T-helper 17 cell (primary cell): ENCODE measurements at regions not wholly inside any gene's neighbourhood (a gene's known extent, or its start where the extent isn't known, plus 50 kb on each side); places are given as distances from the start of the nearest gene placed in this dataset.

Experiments
- ATAC-seq: fragments of 150-1000 bp; cut with Tn5 transposase; 2 replicates; pipeline ENCODE4 v1.10.0; 2021; ENCODE audit warnings: mild to moderate bottlenecking, moderate library complexity
- DNase-seq, 3 donors: peaks; one replicate each; pipeline versions ENCODE4 v3.0.0 to v3.0.0-alpha.2; 2020 to 2021
- H3K9me3 ChIP-seq: one replicate; pipeline ENCODE4 v1.7.0; 2013; ENCODE audit warnings: low read length, mild to moderate bottlenecking; ENCODE audit not compliant: control insufficient read depth, poor library complexity, severe bottlenecking
- H3K27ac Mint-ChIP-seq: one replicate; pipeline ENCODE4 v1.8.0; 2022; ENCODE audit warnings: mild to moderate bottlenecking, moderate library complexity, mixed read lengths
- H3K27me3 Mint-ChIP-seq: one replicate; pipeline ENCODE4 v1.8.0; 2022; ENCODE audit warnings: mixed read lengths
- H3K36me3 Mint-ChIP-seq: one replicate; pipeline ENCODE4 v1.8.0; 2022; ENCODE audit warnings: low read depth, mixed read lengths
- H3K4me1 Mint-ChIP-seq: one replicate; pipeline ENCODE4 v1.8.0; 2022; ENCODE audit warnings: mild to moderate bottlenecking, mixed read lengths
- H3K4me3 Mint-ChIP-seq: one replicate; pipeline ENCODE4 v1.8.0; 2022; ENCODE audit warnings: mild to moderate bottlenecking, moderate library complexity, mixed read lengths

- no peaks in the 10 kb centered on the region for H3K27me3 Mint-ChIP-seq
- no peak for DNase-seq
- H3K36me3 Mint-ChIP-seq = no peaks in the 10 kb centered on the region
- H3K9me3 ChIP-seq = peaks cover 2% of the 10 kb centered on the region
- ATAC-seq = no peak
- no peaks in the 10 kb centered on the region for H3K4me1 Mint-ChIP-seq
- H3K27ac Mint-ChIP-seq = no peak overlapping the region
- no peak overlapping the region for H3K4me3 Mint-ChIP-seq
Observed at GRCh38 chr2:107633580-107634147, 193.0 kb upstream of the RGPD4 start.

GRCh38 chr2:107634172-107634571 is 192.5 kb upstream of the RGPD4 start:
- no peak for ATAC-seq
- Mint-ChIP-seq H3K4me1 (no peaks in the 10 kb centered on the region), H3K36me3 (no peaks in the 10 kb centered on the region), H3K27me3 (no peaks in the 10 kb centered on the region), H3K27ac (no peak overlapping the region), H3K4me3 (no peak overlapping the region)
- no peak for DNase-seq
- H3K9me3 ChIP-seq = no peaks in the 10 kb centered on the region

- H3K9me3 ChIP-seq = no peaks in the 10 kb centered on the region
- Mint-ChIP-seq H3K4me1 (no peaks in the 10 kb centered on the region), H3K36me3 (no peaks in the 10 kb centered on the region), H3K27ac (no peak overlapping the region), H3K27me3 (no peaks in the 10 kb centered on the region), H3K4me3 (no peak overlapping the region)
- no peak for ATAC-seq
- DNase-seq = no peak
Observed at GRCh38 chr2:107635883-107636282, 190.8 kb upstream of the RGPD4 start.

GRCh38 chr2:107645586-107645985 is 181.1 kb upstream of the RGPD4 start:
- H3K27ac Mint-ChIP-seq = no peak overlapping the region
- DNase-seq = no peak
- no peaks in the 10 kb centered on the region for H3K27me3 Mint-ChIP-seq
- H3K4me3 Mint-ChIP-seq = no peak overlapping the region
- H3K36me3 Mint-ChIP-seq = no peaks in the 10 kb centered on the region
- no peak for ATAC-seq
- H3K9me3 ChIP-seq = peaks cover 2% of the 10 kb centered on the region
- no peaks in the 10 kb centered on the region for H3K4me1 Mint-ChIP-seq

DNA sequence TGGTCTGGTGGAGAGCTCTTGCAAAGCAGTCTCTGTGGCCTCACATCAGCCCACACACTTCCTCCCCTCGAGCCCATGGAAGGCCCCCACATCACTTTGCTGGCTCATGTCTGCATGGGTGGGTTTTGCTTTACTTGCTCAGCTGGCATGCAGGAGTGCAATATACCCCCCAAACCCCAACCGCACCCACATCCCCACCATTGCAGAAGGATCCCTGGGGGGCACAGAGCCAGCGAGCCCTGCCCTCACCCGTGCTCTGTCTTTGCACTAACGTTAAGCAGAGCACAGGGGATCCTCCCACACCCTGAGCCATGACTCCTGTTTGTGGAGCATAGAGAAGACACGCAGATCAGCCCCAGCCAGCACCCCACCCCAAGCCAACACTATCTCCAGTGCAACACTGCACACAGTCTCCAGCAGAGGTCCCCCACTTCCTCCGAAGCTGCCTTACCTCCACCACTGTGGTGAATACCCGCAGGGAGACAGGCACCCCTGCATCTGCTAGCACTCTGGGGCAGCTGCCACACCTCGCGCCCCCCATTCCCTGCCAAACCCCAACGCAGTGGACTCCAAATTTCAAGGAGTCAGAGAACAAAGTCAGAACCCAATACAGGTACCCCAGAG is 177.8 kb upstream of the RGPD4 start:
- Mint-ChIP-seq H3K4me3 (no peak overlapping the region), H3K27me3 (no peaks in the 10 kb centered on the region), H3K36me3 (no peaks in the 10 kb centered on the region), H3K27ac (no peak overlapping the region), H3K4me1 (no peaks in the 10 kb centered on the region)
- DNase-seq (no peak), ATAC-seq (no peak)
- H3K9me3 ChIP-seq = no peaks in the 10 kb centered on the region

DNA sequence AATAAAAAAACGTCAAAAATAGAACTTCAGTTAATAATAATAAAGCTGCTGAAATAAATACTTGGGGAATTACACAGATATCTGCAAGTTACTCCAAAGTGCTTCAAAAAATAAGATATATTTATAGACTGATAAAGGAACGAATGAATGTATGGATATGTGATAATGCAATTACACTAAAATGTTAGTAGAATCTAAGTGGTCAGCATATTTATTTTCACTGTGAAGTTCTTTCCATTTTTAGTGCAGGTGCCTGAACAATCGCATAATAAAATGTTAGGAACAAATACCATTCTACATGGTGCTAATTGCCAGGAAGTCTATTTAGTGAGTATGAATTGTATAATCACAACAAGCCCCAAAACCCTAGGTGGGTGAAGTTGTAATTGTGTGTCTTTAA is 169.6 kb upstream of the RGPD4 start:
- no peaks in the 10 kb centered on the region for H3K36me3 Mint-ChIP-seq
- no peaks in the 10 kb centered on the region for H3K9me3 ChIP-seq
- ATAC-seq (no peak), DNase-seq (no peak)
- H3K4me1 Mint-ChIP-seq = no peaks in the 10 kb centered on the region
- H3K27me3 Mint-ChIP-seq = no peaks in the 10 kb centered on the region
- H3K27ac Mint-ChIP-seq = no peak overlapping the region
- no peak overlapping the region for H3K4me3 Mint-ChIP-seq

DNA sequence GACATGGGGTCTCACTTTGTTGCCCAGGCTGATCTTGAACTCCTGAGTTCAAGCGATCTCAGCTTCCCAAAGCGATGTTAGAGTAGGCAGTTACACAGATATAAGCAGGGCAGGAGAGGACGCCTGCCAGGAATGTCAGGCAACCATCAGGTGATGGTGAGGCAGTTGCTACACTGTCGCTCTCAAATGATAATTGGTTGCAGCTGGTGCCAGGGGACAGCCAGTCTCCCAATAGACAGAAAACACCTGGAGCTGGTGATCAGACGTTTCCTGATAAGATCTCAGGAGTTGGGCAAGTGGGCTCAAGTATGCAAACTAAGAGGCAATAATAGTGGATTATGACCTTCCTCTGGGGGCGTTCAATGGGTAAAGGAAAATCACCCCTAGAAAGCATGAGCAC is 163.1 kb upstream of the RGPD4 start:
- Mint-ChIP-seq H3K27me3 (no peaks in the 10 kb centered on the region), H3K4me3 (no peak overlapping the region), H3K4me1 (no peaks in the 10 kb centered on the region), H3K27ac (no peak overlapping the region), H3K36me3 (no peaks in the 10 kb centered on the region)
- no peak for ATAC-seq
- H3K9me3 ChIP-seq = no peaks in the 10 kb centered on the region
- no peak for DNase-seq

GRCh38 chr2:107669335-107669734 is 157.4 kb upstream of the RGPD4 start:
- ATAC-seq = no peak
- no peaks in the 10 kb centered on the region for H3K9me3 ChIP-seq
- H3K27me3 Mint-ChIP-seq = no peaks in the 10 kb centered on the region
- H3K4me1 Mint-ChIP-seq = no peaks in the 10 kb centered on the region
- H3K27ac Mint-ChIP-seq = no peak overlapping the region
- DNase-seq = no peak
- H3K36me3 Mint-ChIP-seq = no peaks in the 10 kb centered on the region
- no peak overlapping the region for H3K4me3 Mint-ChIP-seq

- Mint-ChIP-seq H3K27ac (no peak overlapping the region), H3K36me3 (no peaks in the 10 kb centered on the region), H3K27me3 (no peaks in the 10 kb centered on the region), H3K4me3 (no peak overlapping the region), H3K4me1 (no peaks in the 10 kb centered on the region)
- H3K9me3 ChIP-seq = no peaks in the 10 kb centered on the region
- ATAC-seq (no peak), DNase-seq (no peak)
Observed at GRCh38 chr2:107681936-107682335, 144.8 kb upstream of the RGPD4 start.

GRCh38 chr2:107684421-107684820 is 142.3 kb upstream of the RGPD4 start:
- no peak for ATAC-seq
- Mint-ChIP-seq H3K4me1 (no peaks in the 10 kb centered on the region), H3K36me3 (no peaks in the 10 kb centered on the region), H3K27ac (no peak overlapping the region), H3K4me3 (no peak overlapping the region), H3K27me3 (no peaks in the 10 kb centered on the region)
- DNase-seq = no peak
- H3K9me3 ChIP-seq = no peaks in the 10 kb centered on the region

GRCh38 chr2:107685421-107685986 is 141.2 kb upstream of the RGPD4 start:
- Mint-ChIP-seq H3K4me1 (no peaks in the 10 kb centered on the region), H3K4me3 (no peak overlapping the region), H3K36me3 (no peaks in the 10 kb centered on the region), H3K27me3 (no peaks in the 10 kb centered on the region), H3K27ac (no peak overlapping the region)
- no peak for DNase-seq
- H3K9me3 ChIP-seq = no peaks in the 10 kb centered on the region
- no peak for ATAC-seq

DNA sequence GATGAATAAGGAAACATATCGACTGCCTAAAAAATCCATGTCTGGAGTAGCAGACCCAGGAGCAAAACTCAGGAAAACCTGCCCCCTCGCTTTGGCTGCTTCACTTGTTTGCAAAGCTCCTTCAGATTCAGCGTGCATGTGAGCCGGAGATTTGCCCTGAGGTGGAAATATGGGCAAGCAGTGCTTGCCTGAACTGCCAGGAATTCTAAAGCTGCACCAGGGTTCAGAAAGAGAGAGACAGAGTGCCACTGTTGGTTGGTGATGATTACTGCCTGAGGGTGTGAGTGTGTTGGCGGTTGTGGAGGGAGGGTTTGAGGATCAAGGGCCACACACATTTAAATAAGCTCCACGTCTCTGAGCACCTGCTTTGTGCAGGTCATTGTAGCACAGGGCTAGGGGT is 139.6 kb upstream of the RGPD4 start:
- Mint-ChIP-seq H3K4me1 (no peaks in the 10 kb centered on the region), H3K27ac (no peak overlapping the region), H3K36me3 (no peaks in the 10 kb centered on the region), H3K4me3 (no peak overlapping the region), H3K27me3 (no peaks in the 10 kb centered on the region)
- DNase-seq (no peak), ATAC-seq (no peak)
- no peaks in the 10 kb centered on the region for H3K9me3 ChIP-seq

DNA sequence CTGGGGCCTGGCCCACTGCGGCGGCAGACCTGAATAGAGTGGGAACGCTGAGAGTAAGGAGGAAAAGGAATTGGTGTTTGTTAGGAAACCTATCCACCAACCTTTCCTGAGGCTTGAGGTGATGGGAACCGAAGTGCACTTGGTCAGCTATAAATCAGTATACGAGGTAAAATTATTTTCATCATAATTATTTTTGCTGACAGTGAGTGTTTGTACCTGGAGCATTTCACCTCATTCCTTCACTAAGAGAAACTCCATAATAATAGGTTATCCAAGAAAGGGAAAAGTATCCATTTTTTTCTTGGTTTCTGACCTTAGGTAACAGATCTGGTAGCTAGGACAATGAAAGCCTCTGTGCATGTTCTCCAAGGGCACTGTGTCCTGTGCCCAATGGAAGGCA is 138.6 kb upstream of the RGPD4 start:
- DNase-seq = no peak
- Mint-ChIP-seq H3K4me3 (no peak overlapping the region), H3K4me1 (no peaks in the 10 kb centered on the region), H3K36me3 (no peaks in the 10 kb centered on the region), H3K27ac (no peak overlapping the region), H3K27me3 (no peaks in the 10 kb centered on the region)
- no peak for ATAC-seq
- no peaks in the 10 kb centered on the region for H3K9me3 ChIP-seq

- no peaks in the 10 kb centered on the region for H3K4me1 Mint-ChIP-seq
- DNase-seq = no peak
- H3K36me3 Mint-ChIP-seq = no peaks in the 10 kb centered on the region
- no peaks in the 10 kb centered on the region for H3K9me3 ChIP-seq
- H3K27ac Mint-ChIP-seq = no peak overlapping the region
- no peak overlapping the region for H3K4me3 Mint-ChIP-seq
- no peak for ATAC-seq
- H3K27me3 Mint-ChIP-seq = no peaks in the 10 kb centered on the region
Observed at GRCh38 chr2:107693604-107694003, 133.1 kb upstream of the RGPD4 start.
